Heart left ventricle (tissue), 13 donors: ENCODE measurements at regions not wholly inside any gene's neighbourhood (a gene's known extent, or its start where the extent isn't known, plus 50 kb on each side); places are given as distances from the start of the nearest gene placed in this dataset.
"Not testable (repeated sequence)": the region's sequence is repeated elsewhere in the genome, so short reads cannot be mapped to it uniquely, and the experiment has no call there.

Experiments
- CTCF ChIP-seq, 12 donors: fragments of 200-600 bp; sonication (generic) in 4 of 12; IDR thresholded peaks; one replicate each; pipeline versions ENCODE4 v1.5.0 to v1.8.0; 2018 to 2022; ENCODE audit warnings: antibody characterized with exemption in 12 of 12, mild to moderate bottlenecking in 5 of 12
- POLR2A ChIP-seq, 2 donors: fragments of 450-650 bp; IDR thresholded peaks; one replicate each; pipeline ENCODE4 v1.6.1; 2017; ENCODE audit warnings: antibody characterized with exemption in 2 of 2, mild to moderate bottlenecking in 2 of 2, moderate library complexity in 2 of 2
- donor health status: ischemic (EF 13 %, LVEDD 7.1; RV severe dilation, severe dysfunction).
- donor health status: DM: no; HTN: yes; CAD: no.
- donor health status: DM: no; HTN: no; CAD: no.
- donor health status: ischemic (EF 25% LVEDD 6.9; RV normal size, moderate dysfunction).
- donor health status: ischemic (EF 25% LVEDD 5.7; RV mildly dilated, moderate dysfunction).
- donor health status: ischemic (EF 35%, LVEDD 5.7; RV mildly dilated, moderate dysfunction).
- donor health status: nonischemic (EF 11% LVEDD 7.7; RV severe dilation, severe dysfunction).
- donor health status: DM: yes; HTN: yes; CAD: no.
- donor health status: PGD.
- donor health status: ischemic (EF 29% LVEDD 5.4; RV normal size, mild dysfunction).
- donor health status: nonischemic (EF 23%, LVEDD 6.1; RV moderate dilation, normal function).

DNA sequence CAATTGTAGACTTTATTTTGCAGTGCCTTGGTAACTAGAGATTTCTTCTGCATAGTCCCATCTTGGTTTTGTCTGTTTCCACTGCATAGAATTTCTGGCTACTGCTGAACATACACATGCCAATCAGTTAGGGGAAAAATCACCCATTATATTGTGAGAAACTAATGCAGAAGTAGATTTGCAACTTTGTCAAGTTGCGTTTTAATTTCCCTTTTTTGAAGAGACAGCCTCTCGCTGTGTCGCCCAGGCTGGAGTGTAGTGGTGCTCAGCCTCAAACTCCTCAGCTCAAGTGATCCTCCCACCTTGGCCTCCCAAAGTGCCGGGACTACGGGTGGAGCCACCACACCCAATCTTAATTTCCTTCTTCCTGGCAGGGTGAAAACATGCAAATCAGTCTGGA, 83.1 kb upstream of the WSB1 start:
- TF ChIP-seq CTCF, POLR2A (IDR thresholded peaks at IDR 0.05): not testable (repeated sequence)
